GM18517 (cell line): ENCODE measurements at regions not wholly inside any gene's neighbourhood (a gene's known extent, or its start where the extent isn't known, plus 50 kb on each side); places are given as distances from the start of the nearest gene placed in this dataset.
"Not testable (repeated sequence)": the region's sequence is repeated elsewhere in the genome, so short reads cannot be mapped to it uniquely, and the experiment has no call there.

Experiments
- ATAC-seq: cut with Tn5 transposase; IDR thresholded peaks from one replicate; pipeline ENCODE4 v1.9.1; 2021; ENCODE audit warnings: mild to moderate bottlenecking, moderate library complexity; ENCODE audit not compliant: unreplicated experiment

GRCh38 chr18:71405169-71405809 is 1116.4 kb downstream of the SOCS6 start:
- no peak for ATAC-seq

- no peak for ATAC-seq
Observed at GRCh38 chr18:71403501-71403900, 1114.7 kb downstream of the SOCS6 start.

GRCh38 chr18:71398531-71398930 is 1109.7 kb downstream of the SOCS6 start:
- no peak for ATAC-seq

- no peak for ATAC-seq
Observed at GRCh38 chr18:71388148-71388547, 1099.3 kb downstream of the SOCS6 start.

GRCh38 chr18:71374294-71375000 is 1085.6 kb downstream of the SOCS6 start:
- ATAC-seq, result no peak

GRCh38 chr18:71371951-71372605 is 1083.2 kb downstream of the SOCS6 start:
- ATAC-seq, result no peak

GRCh38 chr18:71370671-71371445 is 1082.0 kb downstream of the SOCS6 start:
- ATAC-seq, result no peak

- ATAC-seq, result no peak
Observed at GRCh38 chr18:71370095-71370494, 1081.2 kb downstream of the SOCS6 start.

- no peak for ATAC-seq
Observed at GRCh38 chr18:71362140-71362539, 1073.3 kb downstream of the SOCS6 start.

GRCh38 chr18:71355599-71355998 is 1066.8 kb downstream of the SOCS6 start:
- not testable (repeated sequence) for ATAC-seq

- ATAC-seq, result no peak
Observed at GRCh38 chr18:71352618-71353017, 1063.8 kb downstream of the SOCS6 start.

GRCh38 chr18:71336576-71337210 is 1047.8 kb downstream of the SOCS6 start:
- no peak for ATAC-seq

- no peak for ATAC-seq
Observed at GRCh38 chr18:71329563-71329962, 1040.7 kb downstream of the SOCS6 start.

GRCh38 chr18:71329114-71329513 is 1040.3 kb downstream of the SOCS6 start:
- ATAC-seq, result no peak

- ATAC-seq, result no peak
Observed at GRCh38 chr18:71327850-71328249, 1039.0 kb downstream of the SOCS6 start.

- no peak for ATAC-seq
Observed at GRCh38 chr18:71327441-71327840, 1038.6 kb downstream of the SOCS6 start.

- no peak for ATAC-seq
Observed at GRCh38 chr18:71326826-71327225, 1038.0 kb downstream of the SOCS6 start.

GRCh38 chr18:71324356-71324755 is 1035.5 kb downstream of the SOCS6 start:
- no peak for ATAC-seq

- ATAC-seq, result no peak
Observed at GRCh38 chr18:71322201-71322600, 1033.4 kb downstream of the SOCS6 start.

- ATAC-seq, result no peak
Observed at GRCh38 chr18:71321319-71321718, 1032.5 kb downstream of the SOCS6 start.

- no peak for ATAC-seq
Observed at GRCh38 chr18:71304856-71305255, 1016.0 kb downstream of the SOCS6 start.
